Breast epithelium (tissue), 4 donors: ENCODE measurements at regions not wholly inside any gene's neighbourhood (a gene's known extent, or its start where the extent isn't known, plus 50 kb on each side); places are given as distances from the start of the nearest gene placed in this dataset.

Experiments used
- DNase-seq, 2 donors: peaks; one replicate each; pipeline ENCODE4 v3.0.0-alpha.2; 2019; ENCODE audit warnings: low spot score in 2 of 2
- H3K27ac ChIP-seq, 2 donors: fragments of 200-600 bp; sonication (generic) in 1 of 2; one replicate each; pipeline ENCODE4 v1.5.1; 2016 to 2019; ENCODE audit warnings: mild to moderate bottlenecking in 1 of 2
- H3K27me3 ChIP-seq, 2 donors: fragments of 200-600 bp; sonication (generic) in 1 of 2; one replicate each; pipeline versions ENCODE4 v1.5.1 to v1.6.0; 2017 to 2019; ENCODE audit warnings: control low read depth in 1 of 2, mild to moderate bottlenecking in 1 of 2
- H3K36me3 ChIP-seq: fragments of 200-600 bp; one replicate; pipeline ENCODE4 v1.5.1; 2019
- H3K4me1 ChIP-seq, 2 donors: fragments of 200-600 bp; sonication (generic); one replicate each; pipeline ENCODE4 v1.5.1; 2016 to 2019; ENCODE audit warnings: control low read depth in 1 of 2
- H3K4me3 ChIP-seq, 3 donors: fragments of 200-600 bp; sonication (generic); 1 replicate in 2 of 3; 2 replicates in 1 of 3; pipeline ENCODE4 v1.5.1; 2016 to 2019; ENCODE audit warnings: mild to moderate bottlenecking in 3 of 3, moderate library complexity in 2 of 3
- H3K9me3 ChIP-seq, 2 donors: fragments of 200-600 bp; sonication (generic) in 1 of 2; one replicate each; pipeline ENCODE4 v1.5.1; 2016 to 2019; ENCODE audit warnings: control low read depth in 1 of 2
- POLR2A ChIP-seq: fragments of 450-650 bp; IDR thresholded peaks from one replicate; pipeline ENCODE4 v1.6.1; 2016; ENCODE audit warnings: antibody characterized with exemption, mild to moderate bottlenecking, moderate library complexity
- POLR2AphosphoS5 ChIP-seq, 3 donors: sonication (generic); formaldehyde crosslinking; IDR thresholded peaks; one replicate each; pipeline ENCODE4 v1.6.1; 2017; ENCODE audit warnings: antibody characterized with exemption in 3 of 3
- intact Hi-C: fragments of 100-400 bp; cut with DNase I; formaldehyde crosslinking; loops from one replicate; pipeline ENCODE4 v1.15.1; 2023; ENCODE audit warnings: low total_unique reads
- TF ChIP-seq, protein P1 (sequence below), 3 donors: fragments of 450-650 bp; IDR thresholded peaks; one replicate each; pipeline ENCODE4 v1.5.1; 2016 to 2017; ENCODE audit warnings: antibody characterized with exemption in 3 of 3, mild to moderate bottlenecking in 3 of 3, moderate library complexity in 3 of 3

DNA sequence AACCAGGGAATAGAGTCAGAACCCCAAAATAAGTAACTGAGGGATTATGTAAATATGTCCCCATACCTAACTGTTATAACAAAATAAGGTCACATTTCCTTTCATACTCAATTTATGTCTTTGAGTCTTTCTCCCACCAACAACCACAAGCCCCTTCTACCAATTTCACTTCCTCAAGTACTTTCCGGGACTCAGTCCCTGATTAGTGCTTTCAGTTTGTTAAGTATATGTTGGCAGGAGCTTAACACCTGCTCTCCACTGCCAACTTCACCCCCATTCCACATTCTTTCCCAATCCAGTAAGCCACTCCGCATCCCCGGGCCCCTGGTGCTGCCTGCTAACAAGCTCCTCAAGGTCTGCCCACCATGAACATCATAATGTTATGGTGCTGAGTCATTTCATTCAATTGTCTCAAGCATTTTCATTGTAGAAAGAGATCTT is 71.3 kb upstream of the SPRY1 start:
- H3K27me3 ChIP-seq = no peaks in the 10 kb centered on the region
- no peaks in the 10 kb centered on the region for H3K4me1 ChIP-seq
- TF ChIP-seq POLR2AphosphoS5 (IDR thresholded peaks at IDR 0.05) (no peak), POLR2A (no peak)
- TF ChIP-seq, protein P1, sequence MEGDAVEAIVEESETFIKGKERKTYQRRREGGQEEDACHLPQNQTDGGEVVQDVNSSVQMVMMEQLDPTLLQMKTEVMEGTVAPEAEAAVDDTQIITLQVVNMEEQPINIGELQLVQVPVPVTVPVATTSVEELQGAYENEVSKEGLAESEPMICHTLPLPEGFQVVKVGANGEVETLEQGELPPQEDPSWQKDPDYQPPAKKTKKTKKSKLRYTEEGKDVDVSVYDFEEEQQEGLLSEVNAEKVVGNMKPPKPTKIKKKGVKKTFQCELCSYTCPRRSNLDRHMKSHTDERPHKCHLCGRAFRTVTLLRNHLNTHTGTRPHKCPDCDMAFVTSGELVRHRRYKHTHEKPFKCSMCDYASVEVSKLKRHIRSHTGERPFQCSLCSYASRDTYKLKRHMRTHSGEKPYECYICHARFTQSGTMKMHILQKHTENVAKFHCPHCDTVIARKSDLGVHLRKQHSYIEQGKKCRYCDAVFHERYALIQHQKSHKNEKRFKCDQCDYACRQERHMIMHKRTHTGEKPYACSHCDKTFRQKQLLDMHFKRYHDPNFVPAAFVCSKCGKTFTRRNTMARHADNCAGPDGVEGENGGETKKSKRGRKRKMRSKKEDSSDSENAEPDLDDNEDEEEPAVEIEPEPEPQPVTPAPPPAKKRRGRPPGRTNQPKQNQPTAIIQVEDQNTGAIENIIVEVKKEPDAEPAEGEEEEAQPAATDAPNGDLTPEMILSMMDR (IDR thresholded peaks at IDR 0.05) = no peak
- no peak for DNase-seq
- peaks cover 10 to 31% of the 10 kb centered on the region in 2 donors for H3K9me3 ChIP-seq
- no peaks in the 10 kb centered on the region for H3K36me3 ChIP-seq
- no peak overlapping the region for H3K27ac ChIP-seq
- H3K4me3 ChIP-seq = no peak overlapping the region
- intact Hi-C loops = no loop called here

- H3K4me3 ChIP-seq = no peak overlapping the region
- H3K27ac ChIP-seq = no peak overlapping the region
- H3K27me3 ChIP-seq = no peaks in the 10 kb centered on the region
- H3K4me1 ChIP-seq = no peaks in the 10 kb centered on the region
- TF ChIP-seq POLR2AphosphoS5 (IDR thresholded peaks at IDR 0.05) = no peak
- no peak for TF ChIP-seq POLR2A
- TF ChIP-seq, protein P1 (IDR thresholded peaks at IDR 0.05) = no peak
- DNase-seq = no peak
- H3K9me3 ChIP-seq = peaks cover 10 to 16% of the 10 kb centered on the region in 2 donors
- intact Hi-C loops = no loop called here
- H3K36me3 ChIP-seq = no peaks in the 10 kb centered on the region
These were observed 69.2 kb upstream of the SPRY1 start for GRCh38 chr4:123327346-123327745.

- intact Hi-C loops = no loop called here
- TF ChIP-seq, protein P1 (IDR thresholded peaks at IDR 0.05) = no peak
- TF ChIP-seq POLR2AphosphoS5 (IDR thresholded peaks at IDR 0.05) (no peak), POLR2A (no peak)
- H3K27me3 ChIP-seq = no peaks in the 10 kb centered on the region
- H3K36me3 ChIP-seq = no peaks in the 10 kb centered on the region
- no peaks in the 10 kb centered on the region for H3K4me1 ChIP-seq
- DNase-seq = no peak
- no peak overlapping the region for H3K27ac ChIP-seq
- no peak overlapping the region for H3K4me3 ChIP-seq
- peaks cover 10 to 13% of the 10 kb centered on the region in 2 donors for H3K9me3 ChIP-seq
These were observed 68.7 kb upstream of the SPRY1 start for GRCh38 chr4:123327846-123328429.

GRCh38 chr4:123338715-123339114 is 57.9 kb upstream of the SPRY1 start:
- intact Hi-C loops = no loop called here
- TF ChIP-seq, protein P1 (IDR thresholded peaks at IDR 0.05) = no peak
- TF ChIP-seq POLR2A = no peak
- no peak for TF ChIP-seq POLR2AphosphoS5 (IDR thresholded peaks at IDR 0.05)
- H3K36me3 ChIP-seq = no peaks in the 10 kb centered on the region
- H3K9me3 ChIP-seq = no peaks in the 10 kb centered on the region
- DNase-seq = no peak
- H3K27ac ChIP-seq = peak overlapping the region in 1 of 2 donors; percentile 28
- no peaks in the 10 kb centered on the region for H3K4me1 ChIP-seq
- H3K27me3 ChIP-seq = no peaks in the 10 kb centered on the region
- no peak overlapping the region for H3K4me3 ChIP-seq

DNA sequence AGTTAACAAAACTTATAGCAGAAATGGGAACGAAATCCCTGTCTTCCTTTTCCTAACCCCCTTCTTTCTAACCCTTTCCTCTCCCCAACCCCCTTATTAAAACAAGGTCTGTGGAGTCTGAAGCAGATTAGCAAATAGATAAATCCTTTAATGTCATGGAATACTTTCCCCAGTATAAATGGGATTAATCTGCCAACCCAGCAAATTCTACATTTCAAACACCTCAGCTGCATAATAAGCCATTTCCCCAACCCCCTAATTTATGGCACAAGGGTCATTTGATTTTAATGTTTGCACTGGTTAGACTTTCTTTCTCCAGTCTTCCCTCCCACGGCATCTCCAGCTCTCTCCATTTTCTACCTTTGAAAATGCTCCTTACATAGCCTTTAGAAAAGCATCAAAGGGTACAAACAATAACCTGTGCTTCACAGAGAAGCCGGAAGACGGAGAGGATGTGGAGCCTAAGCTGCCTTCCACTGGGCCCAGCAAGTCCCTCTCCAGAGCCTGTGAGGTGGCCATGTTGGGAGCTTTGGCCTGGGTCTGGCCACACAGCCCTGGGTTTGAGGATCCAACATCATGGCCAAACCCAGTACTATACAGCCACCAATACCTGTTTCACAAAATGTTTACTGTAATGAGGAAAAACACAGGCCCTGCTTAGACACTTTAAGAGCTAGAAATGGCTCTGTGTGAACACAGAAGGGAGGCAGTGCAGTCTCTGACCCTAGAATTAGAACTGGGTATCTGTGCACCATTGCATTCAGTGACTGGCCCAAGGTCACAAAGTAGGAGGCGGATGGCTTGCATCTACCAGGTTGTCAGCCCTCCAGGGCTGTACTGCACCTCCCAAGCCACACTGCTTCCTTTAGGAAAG is 56.9 kb upstream of the SPRY1 start:
- no peak for DNase-seq
- no peaks in the 10 kb centered on the region for H3K9me3 ChIP-seq
- no peaks in the 10 kb centered on the region for H3K36me3 ChIP-seq
- TF ChIP-seq, protein P1 (IDR thresholded peaks at IDR 0.05) = no peak
- no peak for TF ChIP-seq POLR2A
- no peak for TF ChIP-seq POLR2AphosphoS5 (IDR thresholded peaks at IDR 0.05)
- H3K27me3 ChIP-seq = no peaks in the 10 kb centered on the region
- H3K4me3 ChIP-seq = no peak overlapping the region
- intact Hi-C loops = no loop called here
- H3K4me1 ChIP-seq = no peaks in the 10 kb centered on the region
- peak overlapping the region; percentile 35 to 71 for H3K27ac ChIP-seq
